NB4 (cell line): ENCODE measurements at regions not wholly inside any gene's neighbourhood (a gene's known extent, or its start where the extent isn't known, plus 50 kb on each side); places are given as distances from the start of the nearest gene placed in this dataset.

ENCODE experiments used
- MYC ChIP-seq: IDR thresholded peaks from 2 replicates; pipeline ENCODE4 v1.6.1; 2011; ENCODE audit warnings: low read depth, low read length
- POLR2A ChIP-seq: IDR thresholded peaks from 2 replicates; pipeline ENCODE4 v1.6.1; 2011; ENCODE audit warnings: mild to moderate bottlenecking; ENCODE audit not compliant: insufficient read length; ENCODE audit errors: extremely low read depth
- TF ChIP-seq, protein P1 (sequence below): IDR thresholded peaks from one replicate; pipeline ENCODE4 v1.5.1; 2012; ENCODE audit warnings: low read depth, low read length
- TF ChIP-seq, protein P2 (sequence below): IDR thresholded peaks from 2 replicates; pipeline ENCODE4 v1.6.1; 2011; ENCODE audit warnings: low read depth, low read length

DNA sequence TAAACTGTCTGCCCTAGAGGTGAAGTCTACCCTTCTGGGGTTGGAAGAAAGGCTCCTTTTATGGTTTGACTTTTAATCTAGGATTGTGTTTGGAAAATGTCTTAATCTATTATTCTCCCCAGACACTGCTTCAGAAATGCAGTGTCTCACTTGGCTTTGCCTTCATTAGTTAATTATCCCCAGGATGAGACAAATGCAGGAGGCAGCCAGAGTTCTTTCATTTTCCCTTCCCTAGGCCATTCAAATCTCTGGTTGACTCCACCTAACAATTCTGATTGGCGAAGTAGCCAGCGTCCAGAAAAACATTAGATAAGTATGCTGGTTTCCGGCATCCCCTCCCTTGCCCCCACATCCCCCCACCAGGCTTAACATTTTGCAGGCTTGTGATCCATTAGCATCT is 325.8 kb upstream of the PBX1 start:
- TF ChIP-seq, protein P1, sequence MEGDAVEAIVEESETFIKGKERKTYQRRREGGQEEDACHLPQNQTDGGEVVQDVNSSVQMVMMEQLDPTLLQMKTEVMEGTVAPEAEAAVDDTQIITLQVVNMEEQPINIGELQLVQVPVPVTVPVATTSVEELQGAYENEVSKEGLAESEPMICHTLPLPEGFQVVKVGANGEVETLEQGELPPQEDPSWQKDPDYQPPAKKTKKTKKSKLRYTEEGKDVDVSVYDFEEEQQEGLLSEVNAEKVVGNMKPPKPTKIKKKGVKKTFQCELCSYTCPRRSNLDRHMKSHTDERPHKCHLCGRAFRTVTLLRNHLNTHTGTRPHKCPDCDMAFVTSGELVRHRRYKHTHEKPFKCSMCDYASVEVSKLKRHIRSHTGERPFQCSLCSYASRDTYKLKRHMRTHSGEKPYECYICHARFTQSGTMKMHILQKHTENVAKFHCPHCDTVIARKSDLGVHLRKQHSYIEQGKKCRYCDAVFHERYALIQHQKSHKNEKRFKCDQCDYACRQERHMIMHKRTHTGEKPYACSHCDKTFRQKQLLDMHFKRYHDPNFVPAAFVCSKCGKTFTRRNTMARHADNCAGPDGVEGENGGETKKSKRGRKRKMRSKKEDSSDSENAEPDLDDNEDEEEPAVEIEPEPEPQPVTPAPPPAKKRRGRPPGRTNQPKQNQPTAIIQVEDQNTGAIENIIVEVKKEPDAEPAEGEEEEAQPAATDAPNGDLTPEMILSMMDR: no peak
- TF ChIP-seq POLR2A (no peak), MYC (no peak)
- TF ChIP-seq, protein P2, sequence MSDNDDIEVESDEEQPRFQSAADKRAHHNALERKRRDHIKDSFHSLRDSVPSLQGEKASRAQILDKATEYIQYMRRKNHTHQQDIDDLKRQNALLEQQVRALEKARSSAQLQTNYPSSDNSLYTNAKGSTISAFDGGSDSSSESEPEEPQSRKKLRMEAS: no peak
